Lower lobe of right lung (tissue), 2 donors: ENCODE measurements at regions not wholly inside any gene's neighbourhood (a gene's known extent, or its start where the extent isn't known, plus 50 kb on each side); places are given as distances from the start of the nearest gene placed in this dataset.

Experiments
- ATAC-seq, 2 donors: fragments of 200-7000 bp; cut with Tn5 transposase; one replicate each; pipeline ENCODE4 v1.9.1; 2020 to 2022; ENCODE audit warnings: mild to moderate bottlenecking in 2 of 2, moderate library complexity in 2 of 2
- DNase-seq: peaks from one replicate; pipeline ENCODE4 v3.0.0-alpha.2; 2020
- H3K27ac ChIP-seq: fragments of 200-600 bp; one replicate; pipeline ENCODE4 v1.8.0; 2022
- H3K27me3 ChIP-seq: fragments of 200-600 bp; one replicate; pipeline ENCODE4 v1.8.0; 2022; ENCODE audit warnings: low read depth
- H3K36me3 ChIP-seq: fragments of 200-600 bp; one replicate; pipeline ENCODE4 v1.8.0; 2022; ENCODE audit warnings: mild to moderate bottlenecking
- H3K4me1 ChIP-seq: fragments of 200-600 bp; one replicate; pipeline ENCODE4 v1.8.0; 2022
- H3K4me3 ChIP-seq: fragments of 200-600 bp; one replicate; pipeline ENCODE4 v1.8.0; 2022; ENCODE audit warnings: mild to moderate bottlenecking
- H3K9me3 ChIP-seq: fragments of 200-600 bp; one replicate; pipeline ENCODE4 v1.8.0; 2022
- CTCF ChIP-seq: fragments of 200-600 bp; IDR thresholded peaks from one replicate; pipeline ENCODE4 v1.8.0; 2022; ENCODE audit warnings: antibody characterized with exemption, mild to moderate bottlenecking
- intact Hi-C: fragments of 100-400 bp; cut with DNase I; formaldehyde crosslinking; loops from one replicate; pipeline ENCODE4 v1.11.0; 2022
- donor health status: DM: no; HTN: yes; CAD: no; lungs with severe emphysema.

DNA sequence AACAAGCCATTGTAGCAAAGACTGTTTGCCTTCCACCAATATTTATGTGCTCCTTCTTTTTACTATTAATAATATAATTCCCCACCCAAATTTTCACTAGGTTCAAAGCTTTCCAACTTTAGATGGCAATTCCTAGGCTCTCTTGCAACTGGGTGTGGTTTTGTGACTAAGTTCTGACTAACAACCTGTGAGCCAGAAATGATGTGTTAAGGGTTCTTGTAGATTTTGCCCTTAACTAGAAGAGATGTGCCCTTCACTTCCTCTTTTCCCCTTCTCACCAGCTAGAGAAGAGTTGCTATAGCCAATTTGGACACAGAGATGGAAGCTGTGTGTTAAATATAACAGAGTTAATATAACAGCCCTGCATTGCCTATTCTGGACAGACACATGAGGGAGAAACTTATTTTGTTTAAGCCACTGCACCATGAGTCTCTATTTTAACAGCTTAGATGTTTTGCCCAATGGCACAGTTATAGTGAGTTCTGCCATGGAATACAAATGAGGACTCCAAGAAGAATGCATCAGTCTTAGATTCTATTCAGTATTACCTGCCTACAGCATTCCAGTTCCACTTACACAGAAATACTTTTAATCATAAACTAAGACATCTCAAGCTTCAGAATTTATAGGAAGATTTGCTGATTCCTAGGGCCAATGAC, 216.2 kb downstream of the DUSP6 start:
- Histone ChIP-seq H3K27ac (no peak overlapping the region), H3K27me3 (no peaks in the 10 kb centered on the region), H3K36me3 (no peaks in the 10 kb centered on the region), H3K4me1 (no peaks in the 10 kb centered on the region), H3K4me3 (no peak overlapping the region), H3K9me3 (no peaks in the 10 kb centered on the region)
- ATAC-seq (no peak), DNase-seq (no peak)
- intact Hi-C loops: no loop called here
- no peak for TF ChIP-seq CTCF

DNA sequence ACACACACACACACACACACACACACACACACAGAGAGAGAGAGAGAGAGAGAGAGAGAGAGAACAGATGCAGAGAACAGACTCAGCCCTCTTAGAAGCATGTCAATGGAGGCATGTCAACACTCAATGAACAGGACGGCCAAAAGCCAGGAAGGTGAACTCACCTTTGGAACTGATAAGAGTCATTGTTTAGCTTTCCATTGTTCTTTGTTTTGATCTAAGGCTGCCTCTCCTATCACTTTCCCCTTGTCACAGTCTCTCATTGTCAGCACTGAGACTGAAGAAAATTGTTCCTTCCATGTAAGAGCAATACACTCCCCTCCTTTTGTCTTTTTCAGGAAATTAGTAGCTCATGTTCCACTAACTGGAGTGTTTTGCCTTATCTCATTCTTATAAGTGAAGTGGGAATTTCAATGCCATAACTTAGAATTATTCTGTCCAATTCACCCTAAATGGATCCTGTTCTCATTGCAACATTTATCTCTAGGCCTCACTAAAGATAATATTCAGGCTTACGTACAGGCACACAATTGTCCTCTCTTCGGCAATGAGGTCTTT, 218.0 kb downstream of the DUSP6 start:
- Histone ChIP-seq H3K4me1 (no peaks in the 10 kb centered on the region), H3K27me3 (no peaks in the 10 kb centered on the region), H3K27ac (no peak overlapping the region), H3K9me3 (no peaks in the 10 kb centered on the region), H3K36me3 (no peaks in the 10 kb centered on the region), H3K4me3 (no peak overlapping the region)
- no peak for TF ChIP-seq CTCF
- DNase-seq (no peak), ATAC-seq (no peak)
- intact Hi-C loops: no loop called here

DNA sequence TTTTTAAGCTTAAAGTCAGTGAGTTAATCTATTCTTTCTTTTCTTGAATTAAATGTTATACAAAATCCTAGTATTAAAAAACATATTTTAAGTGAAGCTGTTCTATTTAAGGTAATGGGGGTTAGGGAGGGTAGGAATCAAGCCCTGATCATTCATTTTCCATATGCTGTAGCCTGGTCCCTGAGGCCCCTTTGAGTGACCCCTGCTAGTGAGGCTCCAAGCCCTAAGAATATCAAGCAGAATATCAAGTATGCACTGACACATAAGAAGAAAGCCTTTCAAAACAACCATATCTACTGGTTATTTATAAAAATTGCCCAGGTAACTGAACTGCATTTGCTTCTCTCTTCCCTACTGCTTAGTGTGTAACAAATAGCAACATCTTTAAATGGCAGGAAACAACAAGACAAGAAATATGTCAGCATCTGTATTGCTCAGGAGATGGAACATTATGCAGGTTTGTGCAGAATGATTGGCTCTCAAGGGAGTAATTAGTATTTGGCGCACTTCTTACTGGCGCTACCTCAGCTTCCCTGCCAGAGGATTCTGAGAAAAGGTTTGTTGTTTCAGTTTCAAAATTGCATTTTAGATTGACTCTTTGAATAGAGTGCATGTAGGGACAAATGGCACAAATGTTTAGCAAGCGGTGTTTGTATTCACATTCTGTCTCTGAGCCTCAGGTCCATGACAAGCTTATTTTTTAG, 223.0 kb downstream of the DUSP6 start:
- intact Hi-C loops: no loop called here
- TF ChIP-seq CTCF: no peak
- H3K4me3 ChIP-seq: no peak overlapping the region
- H3K27me3 ChIP-seq: no peaks in the 10 kb centered on the region
- H3K4me1 ChIP-seq: no peaks in the 10 kb centered on the region
- H3K9me3 ChIP-seq: no peaks in the 10 kb centered on the region
- H3K36me3 ChIP-seq: no peaks in the 10 kb centered on the region
- no peak overlapping the region for H3K27ac ChIP-seq
- no peak for DNase-seq
- no peak for ATAC-seq

DNA sequence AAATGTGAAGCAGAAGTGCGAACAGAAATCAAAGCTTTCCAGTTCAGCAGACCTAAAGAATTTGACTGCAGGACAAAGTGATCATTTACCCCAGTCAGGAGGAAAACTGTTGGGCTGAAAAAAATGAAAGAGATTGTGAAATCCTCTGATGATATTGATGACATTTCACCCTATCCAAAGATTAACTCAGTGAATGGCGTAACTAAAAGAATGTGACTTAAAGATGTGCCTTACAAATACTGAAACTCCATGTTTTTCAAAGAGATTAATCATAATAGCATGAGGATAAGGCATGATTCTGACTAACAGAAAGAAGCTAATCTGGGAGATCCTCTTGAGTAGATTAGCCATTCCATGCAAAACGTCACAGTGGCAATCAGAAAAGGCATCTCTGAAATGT, 225.6 kb downstream of the DUSP6 start:
- Histone ChIP-seq H3K27ac (no peak overlapping the region), H3K4me1 (no peaks in the 10 kb centered on the region), H3K27me3 (no peaks in the 10 kb centered on the region), H3K4me3 (no peak overlapping the region), H3K36me3 (no peaks in the 10 kb centered on the region), H3K9me3 (no peaks in the 10 kb centered on the region)
- DNase-seq (no peak), ATAC-seq (no peak)
- no peak for TF ChIP-seq CTCF
- intact Hi-C loops: no loop called here

DNA sequence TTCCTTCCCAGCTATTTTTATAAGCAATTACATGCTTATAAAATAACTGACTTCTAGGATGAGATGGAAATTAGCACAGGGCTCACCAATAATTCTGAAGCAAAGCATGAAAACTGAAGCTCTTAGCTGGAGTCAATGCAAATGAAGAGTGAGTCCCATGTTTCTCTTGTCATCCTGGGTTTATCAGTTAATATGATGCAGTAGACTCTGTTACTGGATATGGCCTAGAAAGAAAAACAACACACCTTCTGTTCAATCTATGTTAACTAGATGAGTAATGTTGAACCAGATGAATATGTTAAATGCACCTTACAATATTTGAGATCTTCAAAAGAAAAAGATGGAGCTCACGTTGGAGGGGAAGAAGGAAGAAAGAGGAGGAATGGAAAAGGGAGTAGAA, 229.4 kb downstream of the DUSP6 start:
- no peak for ATAC-seq
- TF ChIP-seq CTCF: no peak
- Histone ChIP-seq H3K27me3 (no peaks in the 10 kb centered on the region), H3K4me1 (no peaks in the 10 kb centered on the region), H3K9me3 (no peaks in the 10 kb centered on the region), H3K36me3 (no peaks in the 10 kb centered on the region), H3K4me3 (no peak overlapping the region), H3K27ac (no peak overlapping the region)
- no peak for DNase-seq
- intact Hi-C loops: no loop called here
